ENCODE measurements at regions not wholly inside any gene's neighbourhood (a gene's known extent, or its start where the extent isn't known, plus 50 kb on each side); places are given as distances from the start of the nearest gene placed in this dataset.

DNA sequence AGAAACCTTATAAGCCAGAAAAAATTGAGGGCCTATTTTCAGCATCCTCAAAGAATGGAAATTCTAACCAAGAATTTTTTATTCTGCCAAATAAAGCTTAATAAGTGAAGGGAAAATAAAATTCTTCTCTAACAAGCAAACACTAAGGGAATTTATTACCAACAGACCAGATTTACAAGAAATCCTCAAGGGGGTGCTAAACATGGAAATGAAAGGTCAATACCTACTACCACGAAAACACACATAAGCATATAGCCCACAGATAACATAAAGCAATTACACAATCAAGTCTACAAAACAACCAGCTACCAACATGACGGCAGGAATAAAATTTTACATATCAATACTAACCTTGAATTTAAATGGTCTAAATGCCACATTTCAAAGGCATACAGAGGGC is 883.5 kb downstream of the SI start:
- TF ChIP-seq, protein P1, sequence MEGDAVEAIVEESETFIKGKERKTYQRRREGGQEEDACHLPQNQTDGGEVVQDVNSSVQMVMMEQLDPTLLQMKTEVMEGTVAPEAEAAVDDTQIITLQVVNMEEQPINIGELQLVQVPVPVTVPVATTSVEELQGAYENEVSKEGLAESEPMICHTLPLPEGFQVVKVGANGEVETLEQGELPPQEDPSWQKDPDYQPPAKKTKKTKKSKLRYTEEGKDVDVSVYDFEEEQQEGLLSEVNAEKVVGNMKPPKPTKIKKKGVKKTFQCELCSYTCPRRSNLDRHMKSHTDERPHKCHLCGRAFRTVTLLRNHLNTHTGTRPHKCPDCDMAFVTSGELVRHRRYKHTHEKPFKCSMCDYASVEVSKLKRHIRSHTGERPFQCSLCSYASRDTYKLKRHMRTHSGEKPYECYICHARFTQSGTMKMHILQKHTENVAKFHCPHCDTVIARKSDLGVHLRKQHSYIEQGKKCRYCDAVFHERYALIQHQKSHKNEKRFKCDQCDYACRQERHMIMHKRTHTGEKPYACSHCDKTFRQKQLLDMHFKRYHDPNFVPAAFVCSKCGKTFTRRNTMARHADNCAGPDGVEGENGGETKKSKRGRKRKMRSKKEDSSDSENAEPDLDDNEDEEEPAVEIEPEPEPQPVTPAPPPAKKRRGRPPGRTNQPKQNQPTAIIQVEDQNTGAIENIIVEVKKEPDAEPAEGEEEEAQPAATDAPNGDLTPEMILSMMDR (IDR thresholded peaks at IDR 0.05; ENCODE audit: low read depth, low read length): no peak
- no peak for DNase-seq (ENCODE audit: low read depth in 1 of 2, low spot score in 1 of 2)
- Histone ChIP-seq H3K36me3 (no peaks in the 10 kb centered on the region), H3K4me3 (no peak overlapping the region), H3K4me1 (ENCODE audit: low read depth) (peaks cover 2% of the 10 kb centered on the region), H3K27me3 (no peaks in the 10 kb centered on the region), H3K9me3 (ENCODE audit: low read depth) (no peaks in the 10 kb centered on the region), H3K27ac (no peak overlapping the region)

DNA sequence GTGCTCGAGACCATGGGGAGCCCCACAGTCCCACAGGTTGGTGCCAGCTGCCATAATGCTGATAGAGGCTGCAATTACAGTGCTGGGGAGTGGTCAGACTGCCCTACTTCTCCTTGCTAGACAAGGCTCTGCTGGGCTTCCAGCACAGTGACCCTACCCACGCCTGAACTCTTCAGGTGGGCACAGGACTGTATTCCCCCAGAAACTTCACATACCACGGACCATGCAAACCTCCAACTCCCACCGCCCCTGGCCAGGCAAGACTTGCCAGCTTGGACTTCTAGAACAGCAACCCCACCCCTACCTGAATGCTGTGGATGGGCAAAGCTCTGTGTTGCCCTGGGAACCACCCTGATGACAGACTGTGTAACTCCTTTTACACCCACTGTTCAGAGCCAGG is 885.3 kb downstream of the SI start:
- Histone ChIP-seq H3K36me3 (no peaks in the 10 kb centered on the region), H3K27me3 (no peaks in the 10 kb centered on the region), H3K4me1 (ENCODE audit: low read depth) (peaks cover 8% of the 10 kb centered on the region), H3K9me3 (ENCODE audit: low read depth) (no peaks in the 10 kb centered on the region), H3K4me3 (no peak overlapping the region), H3K27ac (no peak overlapping the region)
- TF ChIP-seq, protein P1 (IDR thresholded peaks at IDR 0.05; ENCODE audit: low read depth, low read length): no peak
- DNase-seq (ENCODE audit: low read depth in 1 of 2, low spot score in 1 of 2): no peak

DNA sequence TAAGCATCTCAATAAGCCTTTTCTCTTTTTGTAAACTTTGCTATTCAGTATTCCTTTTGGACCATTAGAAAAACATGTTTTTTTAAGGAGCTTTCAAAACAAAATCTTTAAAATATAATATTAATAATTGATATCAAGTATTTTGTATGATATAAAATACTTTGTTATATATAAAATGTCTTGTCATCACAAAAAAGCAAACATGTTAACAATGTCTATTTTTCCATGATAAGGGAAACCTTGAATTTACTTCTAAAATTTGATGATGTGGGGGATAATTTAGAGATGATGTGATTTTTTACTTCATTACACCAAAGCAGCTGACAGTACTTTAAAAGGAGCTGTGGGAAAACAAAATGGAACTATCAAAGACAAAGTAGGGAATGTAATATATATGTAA is 887.7 kb downstream of the SI start:
- peaks cover 8% of the 10 kb centered on the region for H3K4me1 ChIP-seq (ENCODE audit: low read depth)
- TF ChIP-seq, protein P1 (IDR thresholded peaks at IDR 0.05; ENCODE audit: low read depth, low read length): no peak

DNA sequence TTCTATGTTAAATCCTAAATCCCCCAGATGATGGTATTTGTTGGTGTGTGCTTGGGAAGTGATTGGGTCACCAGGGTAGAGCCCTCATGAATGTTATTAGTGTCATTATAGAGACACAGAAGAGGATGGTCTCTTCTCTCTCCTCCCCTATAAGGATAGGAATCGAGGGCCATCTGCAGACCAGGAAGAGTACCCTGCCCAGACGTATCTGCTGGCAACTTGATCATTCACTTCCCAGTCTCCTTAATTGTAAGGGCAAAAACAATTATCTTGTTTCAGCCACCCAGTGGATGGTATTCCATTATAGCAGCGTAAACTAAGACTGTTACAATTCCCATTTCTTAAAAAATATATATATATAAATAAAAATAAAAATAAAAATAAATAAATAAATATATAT is 892.2 kb downstream of the SI start:
- TF ChIP-seq, protein P1 (IDR thresholded peaks at IDR 0.05; ENCODE audit: low read depth, low read length): no peak

More for the DNA sequence above, 887.7 kb downstream of the SI start:
- H3K9me3 ChIP-seq (ENCODE audit: low read depth): no peaks in the 10 kb centered on the region
- no peak overlapping the region for H3K27ac ChIP-seq
- no peaks in the 10 kb centered on the region for H3K36me3 ChIP-seq
- DNase-seq (ENCODE audit: low read depth in 1 of 2, low spot score in 1 of 2): no peak
- H3K27me3 ChIP-seq: no peaks in the 10 kb centered on the region
- no peak overlapping the region for H3K4me3 ChIP-seq

DNA sequence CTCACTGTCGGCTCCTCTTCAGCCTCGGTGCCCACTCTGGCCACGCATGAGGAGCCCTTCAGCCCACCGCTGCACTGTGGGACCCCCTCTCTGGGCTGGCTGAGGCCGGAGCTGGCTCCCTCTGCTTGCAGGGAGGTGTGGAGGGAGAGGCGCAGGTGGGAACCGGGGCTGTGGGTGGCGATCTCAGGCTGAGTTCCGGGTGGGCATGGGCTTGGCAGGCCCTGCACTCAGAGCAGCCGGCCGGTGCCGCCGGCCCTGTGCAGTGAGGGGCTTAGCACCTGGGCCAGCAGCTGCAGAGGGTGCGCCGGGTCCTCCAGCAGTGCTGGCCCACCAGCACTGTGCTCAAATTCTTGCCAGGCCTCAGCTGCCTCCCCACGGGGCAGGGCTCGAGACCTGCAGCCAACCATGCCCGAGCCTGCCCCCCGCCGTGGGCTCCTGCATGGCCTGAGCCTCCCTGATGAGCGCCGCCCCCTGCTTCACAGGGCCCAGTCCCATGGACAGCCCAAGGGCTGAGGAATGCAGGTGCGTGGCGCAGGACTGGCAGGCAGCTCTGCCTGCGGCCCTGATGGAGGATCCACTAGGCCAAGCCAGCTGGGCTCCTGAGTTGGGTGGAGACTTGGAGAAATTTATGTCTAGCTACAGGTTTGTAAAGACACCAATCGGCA is 899.1 kb downstream of the SI start:
- Histone ChIP-seq H3K36me3 (no peaks in the 10 kb centered on the region), H3K4me3 (no peak overlapping the region)
- no peak for DNase-seq (ENCODE audit: low read depth in 1 of 2, low spot score in 1 of 2)

More for the DNA sequence above, 892.2 kb downstream of the SI start:
- no peaks in the 10 kb centered on the region for H3K27me3 ChIP-seq
- peaks cover 8% of the 10 kb centered on the region for H3K4me1 ChIP-seq (ENCODE audit: low read depth)
- no peaks in the 10 kb centered on the region for H3K9me3 ChIP-seq (ENCODE audit: low read depth)
- no peak overlapping the region for H3K4me3 ChIP-seq
- no peaks in the 10 kb centered on the region for H3K36me3 ChIP-seq
- H3K27ac ChIP-seq: no peak overlapping the region
- DNase-seq (ENCODE audit: low read depth in 1 of 2, low spot score in 1 of 2): no peak

More for the DNA sequence above, 899.1 kb downstream of the SI start:
- H3K27me3 ChIP-seq: no peaks in the 10 kb centered on the region
- H3K9me3 ChIP-seq (ENCODE audit: low read depth): no peaks in the 10 kb centered on the region
- H3K4me1 ChIP-seq (ENCODE audit: low read depth): no peaks in the 10 kb centered on the region
- no peak overlapping the region for H3K27ac ChIP-seq
- TF ChIP-seq, protein P1 (IDR thresholded peaks at IDR 0.05; ENCODE audit: low read depth, low read length): no peak
